WTC11 (cell line): ENCODE measurements at regions not wholly inside any gene's neighbourhood (a gene's known extent, or its start where the extent isn't known, plus 50 kb on each side); places are given as distances from the start of the nearest gene placed in this dataset.

ENCODE experiments used
- TF ChIP-seq, protein P1 (sequence below): sonication (generic); formaldehyde crosslinking; IDR thresholded peaks from 2 replicates; pipeline ENCODE4 v1.8.1; 2023; ENCODE audit warnings: mild to moderate bottlenecking, missing genetic modification reagents, moderate library complexity
- TF ChIP-seq, protein P2 (sequence below): fragments of 200-600 bp; IDR thresholded peaks from 2 replicates; pipeline ENCODE4 v1.8.0; 2022; ENCODE audit warnings: antibody characterized with exemption

DNA sequence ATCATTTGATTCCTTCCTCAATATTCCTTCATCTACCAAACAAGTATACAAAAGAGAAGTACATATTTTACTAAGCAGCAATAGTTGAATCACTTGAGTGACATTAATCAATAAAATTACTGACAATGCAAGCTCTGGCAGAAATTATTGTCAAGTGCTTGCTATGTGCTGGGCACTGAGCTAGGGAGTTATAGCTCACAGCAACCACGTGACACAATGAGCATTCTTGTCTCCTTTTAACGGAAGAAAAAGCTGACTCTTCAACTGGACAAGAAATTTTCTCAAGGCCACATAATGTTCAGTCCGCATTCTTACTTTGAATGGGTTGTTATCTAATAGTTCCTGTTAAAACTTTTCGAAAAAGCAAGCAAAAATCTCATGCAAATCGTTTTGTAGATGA lies 500.1 kb downstream of the PYDC2 start:
- TF ChIP-seq, protein P1, sequence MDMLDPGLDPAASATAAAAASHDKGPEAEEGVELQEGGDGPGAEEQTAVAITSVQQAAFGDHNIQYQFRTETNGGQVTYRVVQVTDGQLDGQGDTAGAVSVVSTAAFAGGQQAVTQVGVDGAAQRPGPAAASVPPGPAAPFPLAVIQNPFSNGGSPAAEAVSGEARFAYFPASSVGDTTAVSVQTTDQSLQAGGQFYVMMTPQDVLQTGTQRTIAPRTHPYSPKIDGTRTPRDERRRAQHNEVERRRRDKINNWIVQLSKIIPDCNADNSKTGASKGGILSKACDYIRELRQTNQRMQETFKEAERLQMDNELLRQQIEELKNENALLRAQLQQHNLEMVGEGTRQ (CRISPR knock-in tag): peak; percentile 44; the same call in 1 of the 2 replicates
- TF ChIP-seq, protein P2, sequence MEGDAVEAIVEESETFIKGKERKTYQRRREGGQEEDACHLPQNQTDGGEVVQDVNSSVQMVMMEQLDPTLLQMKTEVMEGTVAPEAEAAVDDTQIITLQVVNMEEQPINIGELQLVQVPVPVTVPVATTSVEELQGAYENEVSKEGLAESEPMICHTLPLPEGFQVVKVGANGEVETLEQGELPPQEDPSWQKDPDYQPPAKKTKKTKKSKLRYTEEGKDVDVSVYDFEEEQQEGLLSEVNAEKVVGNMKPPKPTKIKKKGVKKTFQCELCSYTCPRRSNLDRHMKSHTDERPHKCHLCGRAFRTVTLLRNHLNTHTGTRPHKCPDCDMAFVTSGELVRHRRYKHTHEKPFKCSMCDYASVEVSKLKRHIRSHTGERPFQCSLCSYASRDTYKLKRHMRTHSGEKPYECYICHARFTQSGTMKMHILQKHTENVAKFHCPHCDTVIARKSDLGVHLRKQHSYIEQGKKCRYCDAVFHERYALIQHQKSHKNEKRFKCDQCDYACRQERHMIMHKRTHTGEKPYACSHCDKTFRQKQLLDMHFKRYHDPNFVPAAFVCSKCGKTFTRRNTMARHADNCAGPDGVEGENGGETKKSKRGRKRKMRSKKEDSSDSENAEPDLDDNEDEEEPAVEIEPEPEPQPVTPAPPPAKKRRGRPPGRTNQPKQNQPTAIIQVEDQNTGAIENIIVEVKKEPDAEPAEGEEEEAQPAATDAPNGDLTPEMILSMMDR: no peak
